ENCODE measurements at regions not wholly inside any gene's neighbourhood (a gene's known extent, or its start where the extent isn't known, plus 50 kb on each side); places are given as distances from the start of the nearest gene placed in this dataset.

DNA sequence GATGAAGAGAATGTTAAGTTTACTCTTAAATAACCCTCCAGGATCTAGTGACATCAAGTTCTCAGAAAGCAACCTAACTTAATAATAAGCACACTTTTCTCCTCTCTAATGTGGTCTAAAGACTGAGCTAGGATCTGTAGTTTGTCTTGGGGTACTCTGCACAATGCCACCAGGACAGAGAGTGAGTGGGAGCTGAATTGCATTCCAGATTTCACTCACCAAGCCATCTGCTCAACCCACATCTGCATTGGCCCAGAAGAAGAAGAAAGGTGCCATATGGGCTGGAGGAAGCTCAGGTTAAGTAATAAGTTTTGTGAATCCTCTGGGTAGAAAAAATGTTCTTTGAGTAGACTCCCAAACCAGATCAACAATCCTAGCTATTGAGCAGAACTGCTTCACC is 384.6 kb downstream of the PPP3CA start:
- TF ChIP-seq, protein P1, sequence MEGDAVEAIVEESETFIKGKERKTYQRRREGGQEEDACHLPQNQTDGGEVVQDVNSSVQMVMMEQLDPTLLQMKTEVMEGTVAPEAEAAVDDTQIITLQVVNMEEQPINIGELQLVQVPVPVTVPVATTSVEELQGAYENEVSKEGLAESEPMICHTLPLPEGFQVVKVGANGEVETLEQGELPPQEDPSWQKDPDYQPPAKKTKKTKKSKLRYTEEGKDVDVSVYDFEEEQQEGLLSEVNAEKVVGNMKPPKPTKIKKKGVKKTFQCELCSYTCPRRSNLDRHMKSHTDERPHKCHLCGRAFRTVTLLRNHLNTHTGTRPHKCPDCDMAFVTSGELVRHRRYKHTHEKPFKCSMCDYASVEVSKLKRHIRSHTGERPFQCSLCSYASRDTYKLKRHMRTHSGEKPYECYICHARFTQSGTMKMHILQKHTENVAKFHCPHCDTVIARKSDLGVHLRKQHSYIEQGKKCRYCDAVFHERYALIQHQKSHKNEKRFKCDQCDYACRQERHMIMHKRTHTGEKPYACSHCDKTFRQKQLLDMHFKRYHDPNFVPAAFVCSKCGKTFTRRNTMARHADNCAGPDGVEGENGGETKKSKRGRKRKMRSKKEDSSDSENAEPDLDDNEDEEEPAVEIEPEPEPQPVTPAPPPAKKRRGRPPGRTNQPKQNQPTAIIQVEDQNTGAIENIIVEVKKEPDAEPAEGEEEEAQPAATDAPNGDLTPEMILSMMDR (conservative IDR thresholded peaks at IDR 0.05; ENCODE audit: low read length), result no peak
- TF ChIP-seq EZH2phosphoT487 (IDR thresholded peaks at IDR 0.05; ENCODE audit: borderline replicate concordance, low read depth, low read length), result no peak

Data from OCI-LY7 (cell line).